MM.1S (cell line): ENCODE measurements at regions not wholly inside any gene's neighbourhood (a gene's known extent, or its start where the extent isn't known, plus 50 kb on each side); places are given as distances from the start of the nearest gene placed in this dataset.

ENCODE experiments used
- CTCF ChIP-seq: fragments of 300-600 bp; sonication (generic); IDR thresholded peaks from 2 replicates; pipeline ENCODE4 v1.5.1; 2016; ENCODE audit warnings: antibody characterized with exemption, low read length, mixed read lengths
- EZH2 ChIP-seq: fragments of 300-600 bp; sonication (generic); optimal IDR thresholded peaks from 2 replicates; pipeline ENCODE3; 2017; ENCODE audit warnings: low read depth, mild to moderate bottlenecking, antibody characterized with exemption, low read length, mixed read lengths

GRCh38 chr3:94822298-94822697 lies 759.4 kb downstream of the NSUN3 start:
- TF ChIP-seq CTCF (no peak), EZH2 (no peak)
